ENCODE measurements at regions not wholly inside any gene's neighbourhood (a gene's known extent, or its start where the extent isn't known, plus 50 kb on each side); places are given as distances from the start of the nearest gene placed in this dataset.

DNA sequence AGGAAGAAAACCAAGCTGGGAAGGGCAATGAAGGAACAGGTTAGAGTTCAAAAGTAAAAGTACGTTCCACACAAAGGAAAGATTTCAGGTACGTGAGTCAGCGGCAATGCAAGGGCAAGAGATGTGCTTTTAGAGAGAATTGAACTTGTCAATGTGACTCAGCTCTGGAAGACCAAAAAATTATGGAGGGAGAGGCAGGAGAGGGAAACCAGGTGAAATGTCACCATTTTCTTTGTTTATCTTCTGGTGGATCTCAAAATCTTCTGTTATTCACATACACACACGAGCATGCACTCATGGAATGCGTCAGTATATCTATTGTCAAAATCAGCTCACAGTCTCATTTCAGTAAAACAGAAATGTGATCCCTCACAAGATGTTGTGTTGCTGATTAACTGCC lies 148.8 kb upstream of the RFX3 start:
- Histone ChIP-seq H3K36me3 (ENCODE audit: low read depth) (no peaks in the 10 kb centered on the region), H3K4me3 (no peak overlapping the region), H3K9me3 (no peaks in the 10 kb centered on the region), H3K4me1 (ENCODE audit: low read depth) (no peaks in the 10 kb centered on the region)
- TF ChIP-seq, protein P1, sequence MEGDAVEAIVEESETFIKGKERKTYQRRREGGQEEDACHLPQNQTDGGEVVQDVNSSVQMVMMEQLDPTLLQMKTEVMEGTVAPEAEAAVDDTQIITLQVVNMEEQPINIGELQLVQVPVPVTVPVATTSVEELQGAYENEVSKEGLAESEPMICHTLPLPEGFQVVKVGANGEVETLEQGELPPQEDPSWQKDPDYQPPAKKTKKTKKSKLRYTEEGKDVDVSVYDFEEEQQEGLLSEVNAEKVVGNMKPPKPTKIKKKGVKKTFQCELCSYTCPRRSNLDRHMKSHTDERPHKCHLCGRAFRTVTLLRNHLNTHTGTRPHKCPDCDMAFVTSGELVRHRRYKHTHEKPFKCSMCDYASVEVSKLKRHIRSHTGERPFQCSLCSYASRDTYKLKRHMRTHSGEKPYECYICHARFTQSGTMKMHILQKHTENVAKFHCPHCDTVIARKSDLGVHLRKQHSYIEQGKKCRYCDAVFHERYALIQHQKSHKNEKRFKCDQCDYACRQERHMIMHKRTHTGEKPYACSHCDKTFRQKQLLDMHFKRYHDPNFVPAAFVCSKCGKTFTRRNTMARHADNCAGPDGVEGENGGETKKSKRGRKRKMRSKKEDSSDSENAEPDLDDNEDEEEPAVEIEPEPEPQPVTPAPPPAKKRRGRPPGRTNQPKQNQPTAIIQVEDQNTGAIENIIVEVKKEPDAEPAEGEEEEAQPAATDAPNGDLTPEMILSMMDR (IDR thresholded peaks at IDR 0.05), result no peak
- DNase-seq (no peak), ATAC-seq (no peak)
- intact Hi-C loops (cut with DNase I, micrococcal nuclease), result no loop called here

DNA sequence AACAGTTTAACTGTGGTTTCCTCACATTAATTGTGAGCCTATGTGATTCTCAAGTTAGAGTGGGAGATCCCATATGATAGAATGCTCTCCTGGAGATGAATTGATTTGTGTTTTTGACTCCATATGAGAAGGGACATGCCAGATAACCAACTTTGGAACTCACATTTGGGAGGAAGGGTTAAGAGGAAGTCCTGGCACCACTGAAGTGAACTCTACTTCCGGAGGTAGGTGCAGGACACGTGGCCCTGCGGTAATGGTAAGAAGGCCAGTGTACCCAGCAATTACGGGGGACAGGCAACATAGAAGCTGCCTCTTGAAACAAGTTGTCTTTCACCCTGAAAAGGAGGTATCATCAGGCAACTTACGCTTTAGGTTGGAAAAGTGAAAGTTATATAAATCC lies 146.6 kb upstream of the RFX3 start:
- H3K4me3 ChIP-seq, result no peak overlapping the region
- no peaks in the 10 kb centered on the region for H3K9me3 ChIP-seq
- ATAC-seq, result no peak
- no peak for DNase-seq
- intact Hi-C loops (cut with DNase I, micrococcal nuclease), result no loop called here
- no peaks in the 10 kb centered on the region for H3K36me3 ChIP-seq (ENCODE audit: low read depth)
- TF ChIP-seq, protein P1 (IDR thresholded peaks at IDR 0.05), result no peak
- H3K4me1 ChIP-seq (ENCODE audit: low read depth), result no peaks in the 10 kb centered on the region

- no peaks in the 10 kb centered on the region for H3K9me3 ChIP-seq
- TF ChIP-seq, protein P1 (IDR thresholded peaks at IDR 0.05), result no peak
- H3K36me3 ChIP-seq (ENCODE audit: low read depth), result no peaks in the 10 kb centered on the region
- H3K4me3 ChIP-seq, result no peak overlapping the region
- ATAC-seq, result no peak
- DNase-seq, result no peak
- intact Hi-C loops (cut with DNase I, micrococcal nuclease), result no loop called here
- no peaks in the 10 kb centered on the region for H3K4me1 ChIP-seq (ENCODE audit: low read depth)
These were observed 138.2 kb upstream of the RFX3 start for GRCh38 chr9:3664044-3664443.

DNA sequence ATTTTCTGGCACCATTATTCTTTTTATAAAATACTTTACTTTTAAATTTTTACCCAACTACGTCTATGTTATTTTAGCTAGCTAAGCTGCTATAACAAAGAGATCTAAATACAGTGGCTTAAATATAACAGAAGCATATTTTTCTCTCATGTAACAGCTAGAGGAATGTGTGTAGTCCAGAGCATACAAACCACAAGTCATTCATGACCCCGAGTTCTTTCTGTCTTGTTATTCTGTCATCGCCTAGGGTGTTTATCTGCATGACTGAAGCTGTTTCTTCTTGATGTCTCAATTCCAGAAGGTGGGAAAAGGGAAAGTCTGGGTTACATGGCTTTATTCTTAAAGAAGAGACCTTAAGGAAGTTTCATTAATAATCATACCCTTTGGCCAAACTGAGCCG lies 136.9 kb upstream of the RFX3 start:
- Histone ChIP-seq H3K36me3 (ENCODE audit: low read depth) (no peaks in the 10 kb centered on the region), H3K9me3 (no peaks in the 10 kb centered on the region), H3K4me1 (ENCODE audit: low read depth) (no peaks in the 10 kb centered on the region), H3K4me3 (no peak overlapping the region)
- intact Hi-C loops (cut with DNase I, micrococcal nuclease), result no loop called here
- DNase-seq, result no peak
- TF ChIP-seq, protein P1 (IDR thresholded peaks at IDR 0.05), result no peak
- ATAC-seq, result no peak

GRCh38 chr9:3660936-3661335 lies 135.1 kb upstream of the RFX3 start:
- Histone ChIP-seq H3K36me3 (ENCODE audit: low read depth) (no peaks in the 10 kb centered on the region), H3K4me1 (ENCODE audit: low read depth) (no peaks in the 10 kb centered on the region), H3K4me3 (no peak overlapping the region), H3K9me3 (no peaks in the 10 kb centered on the region)
- DNase-seq (no peak), ATAC-seq (no peak)
- TF ChIP-seq, protein P1 (IDR thresholded peaks at IDR 0.05), result no peak
- intact Hi-C loops (cut with DNase I, micrococcal nuclease), result no loop called here

DNA sequence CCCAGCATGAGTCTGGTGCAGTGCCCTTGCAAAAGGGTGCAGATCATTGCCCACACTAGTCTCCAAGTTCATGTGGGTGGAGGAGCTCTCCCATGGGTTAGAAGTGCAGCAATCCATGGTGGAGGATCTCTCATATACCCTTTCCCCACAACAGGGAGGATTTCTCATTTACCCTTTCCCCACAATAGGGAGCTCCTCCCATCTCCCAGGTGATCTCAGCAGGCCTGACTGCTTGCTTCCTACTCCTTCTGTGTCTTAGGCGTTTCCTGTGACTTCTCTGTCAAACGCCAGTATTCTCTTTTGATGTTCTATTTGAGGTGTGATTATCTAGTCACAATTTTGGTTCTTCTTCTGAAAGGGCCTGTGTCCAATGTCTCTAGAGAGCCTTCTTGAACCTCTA lies 133.8 kb upstream of the RFX3 start:
- no peak overlapping the region for H3K4me3 ChIP-seq
- no peak for ATAC-seq
- H3K36me3 ChIP-seq (ENCODE audit: low read depth), result no peaks in the 10 kb centered on the region
- no peaks in the 10 kb centered on the region for H3K9me3 ChIP-seq
- TF ChIP-seq, protein P1 (IDR thresholded peaks at IDR 0.05), result no peak
- no peak for DNase-seq
- intact Hi-C loops (cut with DNase I, micrococcal nuclease), result no loop called here
- no peaks in the 10 kb centered on the region for H3K4me1 ChIP-seq (ENCODE audit: low read depth)
